HCT116 (cell line): ENCODE measurements at regions not wholly inside any gene's neighbourhood (a gene's known extent, or its start where the extent isn't known, plus 50 kb on each side); places are given as distances from the start of the nearest gene placed in this dataset.

Experiments used
- ATAC-seq: fragments of 200-7000 bp; cut with Tn5 transposase; 2 replicates; pipeline ENCODE4 v1.9.1; 2020; ENCODE audit warnings: mild to moderate bottlenecking, moderate library complexity
- BruUV-seq: library from RNA; stranded (reverse); fragments of 400-500 nt; replicated peaks from 2 replicates; lab custom pipeline; 2021; lab: Mats Ljungman, UMichigan
- CTCF ChIA-PET: fragments of 300-600 bp; sonication (Branson Sonifier 250); formaldehyde crosslinking; loops from one replicate; lab custom pipeline; 2021; ENCODE audit warnings: antibody characterized with exemption; lab: Charles Lee
- POLR2A ChIA-PET: fragments of 300-600, 350-600 bp; sonication (Branson Sonifier 250); formaldehyde crosslinking; loops from one replicate; lab custom pipeline; 2021; ENCODE audit warnings: antibody characterized with exemption; lab: Charles Lee
- RAD21 ChIA-PET, 2 experiments: fragments of 300-600 bp; sonication (Branson Sonifier 250); formaldehyde crosslinking; loops; one replicate each; lab custom pipeline; 2023; ENCODE audit warnings: low total read pairs in 2 of 2; ENCODE audit not compliant: uncharacterized antibody in 2 of 2, unreplicated experiment in 2 of 2, low non-redundant PET in 1 of 2; lab: Charles Lee
- DNase-seq: peaks from one replicate; pipeline ENCODE4 v3.0.0-alpha.2; 2010; ENCODE audit warnings: low read depth, low spot score
- H2AFZ ChIP-seq: fragments of 200-600 bp; shearing (Covaris generic), sonication (generic); 2 replicates; pipeline ENCODE4 v1.6.1; 2017; ENCODE audit warnings: low read depth, mixed run types, mixed read lengths, antibody characterized with exemption, low read length; ENCODE audit not compliant: poor library complexity, severe bottlenecking
- H3K27ac ChIP-seq: 2 replicates; pipeline ENCODE4 v1.5.1; 2012; ENCODE audit warnings: low read depth, low read length
- H3K27me3 ChIP-seq: fragments of 200-600 bp; sonication (generic); 2 replicates; pipeline ENCODE4 v1.6.1; 2016; ENCODE audit warnings: mixed run types, low read length, mixed read lengths; ENCODE audit not compliant: insufficient read depth
- H3K36me3 ChIP-seq, 2 experiments: fragments of 200-500 bp in 1 of 2; fragments of 200-600 bp in 1 of 2; sonication (Bioruptor generic) in 1 of 2; sonication (generic) in 1 of 2; 2 replicates each; pipeline versions ENCODE4 v1.5.1 to v1.6.1; 2014 to 2016; ENCODE audit warnings: low read length in 2 of 2, inconsistent platforms in 1 of 2, mixed read lengths in 1 of 2, mixed run types in 1 of 2; ENCODE audit not compliant: insufficient read depth in 2 of 2, control insufficient read depth in 1 of 2
- H3K4me1 ChIP-seq, 2 experiments: fragments of 200-600 bp in 1 of 2; sonication (generic) in 1 of 2; 2 replicates each; pipeline versions ENCODE4 v1.5.1 to v1.6.1; 2012 to 2017; ENCODE audit warnings: low read length in 2 of 2, inconsistent platforms in 1 of 2, mild to moderate bottlenecking in 1 of 2, mixed read lengths in 1 of 2, mixed run types in 1 of 2, moderate library complexity in 1 of 2; ENCODE audit not compliant: insufficient read depth in 2 of 2, control insufficient read depth in 1 of 2
- H3K4me2 ChIP-seq: fragments of 200-600 bp; sonication (generic); 2 replicates; pipeline ENCODE4 v1.6.1; 2017; ENCODE audit warnings: mixed run types, low read length, mixed read lengths
- H3K4me3 ChIP-seq, 2 experiments: fragments of 200-600 bp in 1 of 2; sonication (generic) in 1 of 2; replicated peaks in 1 of 2; 2 replicates each; pipeline ENCODE4 v1.5.1; 2011 to 2016; ENCODE audit warnings: low read length in 2 of 2, control low read depth in 1 of 2, low read depth in 1 of 2, mild to moderate bottlenecking in 1 of 2, mixed read lengths in 1 of 2, mixed run types in 1 of 2
- H3K79me2 ChIP-seq: fragments of 200-600 bp; sonication (generic); 2 replicates; pipeline ENCODE4 v1.6.1; 2017; ENCODE audit warnings: mild to moderate bottlenecking, mixed run types, low read length, moderate library complexity, mixed read lengths; ENCODE audit not compliant: insufficient read depth
- H3K9ac ChIP-seq: fragments of 200-600 bp; sonication (generic); 2 replicates; pipeline ENCODE4 v1.6.1; 2016; ENCODE audit warnings: low read length, mixed read lengths
- H3K9me2 ChIP-seq: fragments of 200-600 bp; sonication (generic), shearing (Covaris generic); 2 replicates; pipeline ENCODE4 v1.6.1; 2017; ENCODE audit warnings: mixed run types, mild to moderate bottlenecking, moderate library complexity; ENCODE audit not compliant: insufficient read depth
- H3K9me3 ChIP-seq, 2 experiments: fragments of 200-500 bp in 1 of 2; fragments of 200-600 bp in 1 of 2; sonication (Bioruptor generic) in 1 of 2; sonication (generic) in 1 of 2; 2 replicates each; pipeline ENCODE4 v1.6.1; 2014 to 2017; ENCODE audit warnings: low read length in 2 of 2, mixed read lengths in 2 of 2, inconsistent platforms in 1 of 2, low read depth in 1 of 2, mild to moderate bottlenecking in 1 of 2, mixed run types in 1 of 2, moderate library complexity in 1 of 2; ENCODE audit not compliant: control insufficient read depth in 1 of 2, insufficient read depth in 1 of 2
- H4K20me1 ChIP-seq: fragments of 200-600 bp; sonication (generic), shearing (Covaris generic); 2 replicates; pipeline ENCODE4 v1.6.1; 2017; ENCODE audit warnings: mixed run types, mild to moderate bottlenecking, moderate library complexity; ENCODE audit not compliant: insufficient read depth
- ATF3 ChIP-seq: IDR thresholded peaks from 2 replicates; pipeline ENCODE4 v1.6.1; 2012
- CBX3 ChIP-seq: IDR thresholded peaks from 2 replicates; pipeline ENCODE4 v1.6.1; 2012; ENCODE audit warnings: low read depth
- EGR1 ChIP-seq: IDR thresholded peaks from 2 replicates; pipeline ENCODE4 v1.6.1; 2012; ENCODE audit warnings: low read depth
- ELF1 ChIP-seq: IDR thresholded peaks from 2 replicates; pipeline ENCODE4 v1.6.1; 2012; ENCODE audit warnings: low read depth, borderline replicate concordance
- EZH2 ChIP-seq: fragments of 200-600 bp; sonication (generic); IDR thresholded peaks from 2 replicates; pipeline ENCODE4 v1.6.1; 2017; ENCODE audit warnings: antibody characterized with exemption, mixed run types
- EZH2phosphoT487 ChIP-seq: fragments of 200-600 bp; IDR thresholded peaks from 2 replicates; pipeline ENCODE4 v1.6.1; 2018; ENCODE audit warnings: antibody characterized with exemption, borderline replicate concordance
- JUND ChIP-seq: IDR thresholded peaks from 2 replicates; pipeline ENCODE4 v1.6.1; 2012
- MAX ChIP-seq: IDR thresholded peaks from 2 replicates; pipeline ENCODE4 v1.6.1; 2012
- POLR2A ChIP-seq: IDR thresholded peaks from 2 replicates; pipeline ENCODE4 v1.7.0; 2011; ENCODE audit warnings: borderline replicate concordance; ENCODE audit not compliant: insufficient read depth, insufficient read length; ENCODE audit errors: extremely low read depth
- REST ChIP-seq: IDR thresholded peaks from 2 replicates; pipeline ENCODE4 v1.6.1; 2012; ENCODE audit warnings: low read depth
- SIN3A ChIP-seq: IDR thresholded peaks from 2 replicates; pipeline ENCODE4 v1.6.1; 2012; ENCODE audit warnings: low read depth
- SRF ChIP-seq: IDR thresholded peaks from 2 replicates; pipeline ENCODE4 v1.6.1; 2012; ENCODE audit warnings: low read depth
- YY1 ChIP-seq: IDR thresholded peaks from 2 replicates; pipeline ENCODE4 v1.6.1; 2011; ENCODE audit warnings: low read length, low read depth, moderate library complexity, mild to moderate bottlenecking; ENCODE audit not compliant: insufficient replicate concordance; ENCODE audit errors: extremely low read depth
- intact Hi-C: fragments of 100-400 bp; cut with micrococcal nuclease; formaldehyde crosslinking; loops from 2 replicates; pipeline ENCODE4 v1.10.0; 2022

- H4K20me1 ChIP-seq = no peaks in the 10 kb centered on the region
- POLR2A ChIA-PET = no interaction called here
- no peaks in the 10 kb centered on the region for H3K36me3 ChIP-seq
- ATAC-seq (no peak), DNase-seq (no peak)
- H3K4me3 ChIP-seq = no peak overlapping the region
- H3K4me1 ChIP-seq = no peaks in the 10 kb centered on the region
- H3K27me3 ChIP-seq = no peaks in the 10 kb centered on the region
- no peaks in the 10 kb centered on the region for H3K79me2 ChIP-seq
- no TSS peak for BruUV-seq
- RAD21 ChIA-PET = no interaction called here
- no peaks in the 10 kb centered on the region for H3K9me3 ChIP-seq
- no peaks in the 10 kb centered on the region for H3K9me2 ChIP-seq
- intact Hi-C loops = no loop called here
- no peak overlapping the region for H3K4me2 ChIP-seq
- no peak overlapping the region for H3K27ac ChIP-seq
- CTCF ChIA-PET = no interaction called here
- no peak overlapping the region for H2AFZ ChIP-seq
- TF ChIP-seq EZH2 = no peak
- TF ChIP-seq JUND = no peak
- TF ChIP-seq EZH2phosphoT487 = no peak
- TF ChIP-seq POLR2A = no peak
- H3K9ac ChIP-seq = no peak overlapping the region
Measured at GRCh38 chr7:113813471-113813870, 105.3 kb downstream of the PPP1R3A start.

GRCh38 chr7:113812591-113813255 is 106.1 kb downstream of the PPP1R3A start:
- no peaks in the 10 kb centered on the region for H4K20me1 ChIP-seq
- ChIA-PET POLR2A (no interaction called here), CTCF (no interaction called here), RAD21 (no interaction called here)
- no peak overlapping the region for H3K9ac ChIP-seq
- H3K4me1 ChIP-seq = no peaks in the 10 kb centered on the region
- H3K27me3 ChIP-seq = no peaks in the 10 kb centered on the region
- no peaks in the 10 kb centered on the region for H3K9me2 ChIP-seq
- DNase-seq (no peak), ATAC-seq (no peak)
- BruUV-seq = no TSS peak
- no peaks in the 10 kb centered on the region for H3K36me3 ChIP-seq
- H3K27ac ChIP-seq = no peak overlapping the region
- no peak overlapping the region for H2AFZ ChIP-seq
- intact Hi-C loops = no loop called here
- H3K79me2 ChIP-seq = no peaks in the 10 kb centered on the region
- no peaks in the 10 kb centered on the region for H3K9me3 ChIP-seq
- TF ChIP-seq EGR1 = no peak
- TF ChIP-seq MAX = no peak
- no peak for TF ChIP-seq REST
- TF ChIP-seq SIN3A = no peak
- no peak for TF ChIP-seq ATF3
- TF ChIP-seq POLR2A = no peak
- no peak for TF ChIP-seq CBX3
- TF ChIP-seq SRF = no peak
- no peak for TF ChIP-seq ELF1
- TF ChIP-seq EZH2 = no peak
- TF ChIP-seq YY1 = no peak
- no peak overlapping the region for H3K4me3 ChIP-seq
- H3K4me2 ChIP-seq = no peak overlapping the region
